Astrocyte of the hippocampus (primary cell): ENCODE measurements at regions not wholly inside any gene's neighbourhood (a gene's known extent, or its start where the extent isn't known, plus 50 kb on each side); places are given as distances from the start of the nearest gene placed in this dataset.

Experiments
- DNase-seq: peaks from one replicate; pipeline ENCODE4 v3.0.0; 2011; ENCODE audit warnings: low read depth, low spot score

DNA sequence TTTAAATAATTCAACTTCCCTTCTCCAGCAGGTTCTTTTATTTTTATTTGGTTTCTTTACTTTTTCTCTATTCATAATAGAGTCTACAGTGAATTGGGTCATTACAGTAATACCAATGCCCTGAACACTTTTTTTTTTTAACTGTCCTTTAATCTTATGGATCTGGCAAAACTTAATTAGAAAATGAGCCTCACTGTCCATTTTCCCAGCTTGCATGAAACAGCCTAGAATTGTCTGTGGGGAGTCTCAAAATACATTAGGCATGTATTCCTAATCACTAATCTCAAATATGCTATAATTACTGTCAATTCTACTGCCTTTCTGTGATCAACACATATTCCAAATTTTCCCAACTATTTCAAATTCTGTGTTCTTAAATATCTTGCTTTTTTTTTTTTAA lies 406.8 kb downstream of the ANXA1 start:
- no peak for DNase-seq

DNA sequence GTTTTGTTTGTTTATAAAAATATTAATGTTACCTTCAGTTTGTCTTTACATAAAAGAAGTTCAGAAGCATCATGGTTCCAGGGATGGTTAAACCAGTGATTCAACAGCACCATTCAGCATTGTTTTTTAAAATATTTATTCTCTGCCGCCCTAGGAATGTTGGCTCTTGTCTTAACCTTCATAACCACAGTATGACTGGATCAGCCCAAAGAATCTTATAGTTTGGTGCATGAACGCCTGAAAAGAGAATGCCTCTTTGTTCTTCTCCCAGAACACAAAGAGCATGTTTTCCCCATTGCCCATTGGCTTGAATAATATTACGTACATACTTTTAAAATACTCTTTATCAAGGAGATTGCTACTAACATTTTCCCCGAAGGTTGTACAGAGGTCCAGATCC lies 413.4 kb downstream of the ANXA1 start:
- DNase-seq, result peak; percentile 82

DNA sequence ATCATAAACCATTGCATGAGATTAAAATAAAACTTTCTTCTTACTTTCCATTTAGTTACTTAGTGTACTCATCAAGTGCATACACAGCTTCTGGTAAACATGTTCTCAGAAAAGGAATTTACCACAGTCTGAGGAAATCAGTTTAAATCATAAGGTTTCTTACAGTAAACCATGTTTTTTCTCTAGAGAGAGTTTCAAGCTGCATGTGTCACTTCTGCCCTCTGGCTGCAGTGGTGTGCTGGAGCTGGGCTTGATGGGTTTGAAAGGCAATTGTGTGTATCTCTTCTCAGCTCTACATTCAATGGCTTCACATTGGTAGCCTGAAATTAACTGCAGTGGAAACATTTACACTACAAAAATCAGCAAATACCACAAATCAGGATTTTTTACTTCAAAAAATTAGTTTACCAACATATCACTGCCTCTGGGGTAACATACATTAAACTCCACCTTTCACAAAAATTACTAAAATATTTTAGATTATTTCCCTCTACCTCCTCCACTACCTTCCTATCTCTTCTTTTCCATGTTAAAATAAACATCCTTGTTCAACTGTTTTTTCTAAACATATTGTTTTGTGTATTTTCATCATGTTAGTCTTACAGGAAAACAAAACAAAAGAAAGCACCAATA lies 414.3 kb downstream of the ANXA1 start:
- peak; percentile 83 for DNase-seq

DNA sequence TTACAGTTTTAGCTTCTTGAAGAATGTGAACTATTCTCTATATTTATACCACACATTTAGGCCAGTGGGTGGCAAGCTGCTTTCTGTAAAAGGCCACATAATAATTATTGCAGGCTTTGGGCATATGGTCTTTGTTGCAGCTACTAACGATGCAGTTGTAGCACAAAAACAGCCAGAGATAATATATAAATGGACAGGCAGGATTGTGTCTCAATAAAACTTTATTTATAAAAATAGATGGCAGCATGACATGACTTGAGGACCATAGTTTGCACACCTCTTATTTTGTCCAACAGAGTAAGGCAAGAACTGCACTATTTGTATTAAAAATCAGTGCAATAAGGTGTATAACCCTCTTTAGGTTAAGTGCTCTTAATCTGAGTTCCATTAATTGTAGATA lies 415.0 kb downstream of the ANXA1 start:
- no peak for DNase-seq

DNA sequence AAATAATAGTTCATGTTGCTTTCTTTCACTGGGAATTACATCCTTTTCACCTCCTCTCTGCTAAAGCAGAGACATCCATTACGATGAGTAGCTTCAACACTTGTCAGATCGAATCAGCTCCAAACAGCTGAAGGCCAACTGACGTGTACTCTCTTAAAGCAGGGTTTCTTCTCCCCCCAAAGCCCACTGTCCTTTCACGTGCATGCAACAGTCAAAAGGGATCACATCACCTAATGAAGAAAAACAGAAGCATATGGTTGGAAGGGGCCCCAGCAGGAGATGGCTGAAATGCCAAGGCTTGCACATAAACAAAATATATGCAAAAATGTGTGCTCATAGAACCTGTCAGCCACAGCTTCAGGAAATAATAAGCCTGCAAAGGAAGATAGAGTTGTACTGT lies 421.6 kb downstream of the ANXA1 start:
- no peak for DNase-seq

DNA sequence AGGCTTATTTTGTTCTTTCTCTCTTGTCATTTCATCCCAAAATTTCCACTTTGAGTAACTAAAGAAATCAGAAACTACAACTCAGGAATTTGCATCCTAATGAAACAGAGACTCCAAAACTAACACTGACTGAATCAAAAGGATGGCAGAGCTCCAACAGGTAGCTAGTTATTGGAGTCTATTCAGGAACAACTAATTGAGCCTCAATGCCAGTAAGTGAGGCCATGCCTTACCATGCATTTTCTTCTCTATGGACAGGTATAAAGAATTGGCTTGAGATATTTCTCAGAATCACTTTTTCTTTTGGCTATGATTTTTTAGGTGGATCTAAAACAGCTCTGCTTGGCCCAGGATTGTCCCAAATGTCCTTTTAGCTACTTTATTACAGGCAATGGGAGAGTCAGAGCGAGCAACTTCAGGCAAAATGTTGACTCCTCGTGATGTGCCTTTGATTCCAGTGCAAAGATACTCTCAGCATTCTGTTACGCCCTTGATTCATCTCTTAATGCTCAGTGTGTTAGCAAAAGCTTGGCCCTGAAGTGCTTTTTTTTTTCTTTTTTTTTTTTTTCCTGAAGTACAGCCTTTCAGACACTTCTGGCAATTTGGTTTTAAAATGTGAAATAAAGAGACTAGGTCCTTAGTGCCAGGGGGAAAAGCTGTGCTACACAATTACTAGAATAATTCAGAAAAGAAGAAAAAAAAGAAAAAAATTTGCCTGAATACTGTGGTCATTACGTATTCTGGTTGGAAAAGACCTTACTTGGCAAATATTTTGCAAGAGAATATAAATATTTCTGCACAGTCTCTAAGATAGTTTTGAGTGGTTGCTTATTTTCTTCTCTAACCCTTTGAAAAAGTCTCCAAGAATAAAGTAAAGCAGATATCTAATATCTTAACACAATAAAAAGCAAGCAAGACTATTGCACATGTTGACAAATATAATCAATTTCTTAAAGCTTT lies 423.7 kb downstream of the ANXA1 start:
- DNase-seq, result peak; percentile 21

DNA sequence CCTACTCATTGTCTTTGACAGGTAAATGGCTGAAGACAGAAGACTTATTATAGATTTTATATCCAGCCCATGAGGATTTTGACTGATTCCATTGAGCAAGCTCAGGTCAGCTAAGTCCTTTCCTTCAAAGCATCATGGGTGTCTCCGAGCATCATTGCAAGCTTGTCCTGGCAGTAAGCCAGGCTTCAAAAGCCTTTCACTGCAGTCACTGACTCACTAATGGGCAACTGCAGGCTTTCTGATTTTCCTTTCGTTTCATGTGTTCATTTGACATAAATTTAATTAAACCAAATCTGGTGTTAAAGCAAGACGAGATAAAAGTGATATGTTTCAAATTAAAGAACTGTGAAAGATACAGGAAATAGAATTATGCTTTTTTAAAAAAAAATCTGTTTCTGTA lies 426.2 kb downstream of the ANXA1 start:
- peak; percentile 89 for DNase-seq

DNA sequence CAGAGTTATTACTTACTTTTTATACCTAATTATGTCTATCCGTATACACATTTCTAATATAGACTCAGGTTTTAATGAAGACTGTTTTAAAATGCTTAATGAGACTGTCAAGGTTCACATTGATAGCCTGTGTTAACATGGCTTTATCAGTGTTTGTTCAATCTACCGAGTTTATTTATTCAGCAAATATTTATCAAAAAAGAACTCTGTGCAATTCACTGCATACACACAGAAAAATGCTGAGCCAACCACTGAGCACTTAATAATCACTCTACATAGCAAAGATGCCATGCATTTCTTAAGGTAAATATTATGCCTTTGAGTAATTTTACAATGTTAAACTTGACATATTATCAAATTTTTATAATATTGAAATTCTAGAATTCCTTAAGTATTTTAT lies 428.2 kb downstream of the ANXA1 start:
- no peak for DNase-seq

DNA sequence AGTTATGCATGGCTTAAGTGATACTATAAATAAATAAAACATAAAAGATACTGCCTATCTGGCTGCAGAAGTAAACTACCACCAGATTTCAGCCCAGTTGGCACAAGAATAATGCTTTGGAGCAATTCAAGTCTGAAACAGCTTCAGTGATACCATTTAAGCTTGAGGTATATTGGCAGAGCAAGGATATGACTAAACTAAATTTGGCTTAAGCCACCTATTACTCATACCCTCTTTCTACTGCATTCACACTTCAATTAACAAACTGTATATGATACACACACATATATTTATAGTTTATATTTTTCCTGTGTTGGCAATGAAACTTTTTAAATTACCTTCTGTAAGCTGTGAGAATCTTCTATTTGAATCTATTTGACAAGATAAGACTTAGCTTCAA lies 431.9 kb downstream of the ANXA1 start:
- DNase-seq, result peak; percentile 67

DNA sequence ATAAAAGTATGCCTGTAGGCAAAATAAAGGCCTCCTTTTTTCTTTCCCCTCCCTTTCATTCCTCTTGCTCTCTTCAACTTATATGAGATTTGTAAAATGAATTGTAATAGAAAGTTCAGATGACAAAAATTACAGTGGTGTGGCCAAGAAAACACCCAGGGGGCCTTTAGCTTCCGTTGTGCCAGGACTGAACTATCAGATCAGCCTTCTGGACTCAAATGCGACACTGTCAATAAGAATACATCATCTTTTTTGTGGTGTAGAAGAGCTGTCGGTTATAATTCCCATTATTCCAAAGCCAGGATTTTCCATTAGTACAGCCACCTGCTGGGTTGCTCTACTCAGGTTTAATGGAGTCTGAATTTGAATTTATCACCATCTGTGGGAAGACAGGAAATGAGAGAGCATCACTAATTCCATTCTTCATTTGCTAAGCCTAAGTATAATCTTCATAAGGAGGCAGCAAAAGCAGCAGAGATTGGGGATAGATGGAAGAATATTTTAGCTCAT lies 443.4 kb downstream of the ANXA1 start:
- DNase-seq, result no peak

DNA sequence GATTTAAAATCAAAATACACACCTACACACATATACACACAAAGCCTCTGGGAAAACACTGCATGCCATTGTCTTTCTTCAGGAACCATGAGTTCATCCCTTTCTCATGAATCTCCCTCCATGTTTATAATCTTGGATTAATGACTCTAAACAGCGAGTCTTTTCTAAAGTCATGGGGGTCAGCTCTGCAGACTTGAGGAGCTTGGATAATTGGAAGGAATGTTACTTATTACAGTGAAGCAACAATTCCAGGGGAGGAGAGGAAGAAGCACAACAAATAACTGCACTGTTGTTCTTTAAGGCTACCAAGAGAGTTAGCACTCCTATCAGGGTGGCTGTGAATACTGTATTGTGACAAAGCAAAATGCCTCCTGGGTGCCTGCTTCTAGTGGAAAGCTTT lies 444.7 kb downstream of the ANXA1 start:
- DNase-seq, result no peak

DNA sequence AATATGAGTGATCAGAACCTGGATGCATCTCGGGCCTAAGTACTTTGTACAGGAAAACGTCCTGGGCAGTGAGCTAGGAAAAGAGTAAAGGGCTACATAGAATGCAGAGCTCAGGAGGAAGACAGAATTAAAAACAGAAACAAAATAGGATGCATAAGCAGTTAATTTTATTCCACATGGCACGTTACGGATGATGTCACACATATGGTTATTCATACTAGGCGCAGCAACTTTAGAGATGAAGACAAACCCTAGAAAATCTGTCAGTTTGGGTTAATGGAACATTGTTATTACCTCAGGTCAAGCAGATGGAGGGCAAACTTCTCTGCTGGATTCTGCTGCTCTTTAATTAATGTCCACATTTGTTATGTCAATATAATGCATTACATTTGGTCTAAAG lies 445.4 kb downstream of the ANXA1 start:
- no peak for DNase-seq

DNA sequence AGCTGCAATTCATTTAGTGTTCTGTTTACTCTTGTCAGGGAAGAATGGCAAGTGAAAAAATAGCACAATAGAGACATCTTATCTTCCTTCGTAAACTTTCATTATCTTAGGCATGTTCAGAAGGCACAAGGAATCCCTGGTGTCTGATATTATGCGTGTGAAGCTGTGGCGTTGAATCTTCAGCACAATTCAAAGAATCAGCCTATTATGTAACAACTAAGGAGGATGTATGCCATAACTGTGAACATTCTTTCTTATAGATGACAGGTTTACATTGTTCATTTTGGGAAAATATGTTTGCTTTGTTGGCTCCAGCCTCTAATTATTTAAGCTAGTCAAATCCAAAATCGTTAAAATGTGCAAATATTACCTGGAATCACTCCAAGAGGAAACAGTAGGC lies 446.1 kb downstream of the ANXA1 start:
- DNase-seq, result no peak

DNA sequence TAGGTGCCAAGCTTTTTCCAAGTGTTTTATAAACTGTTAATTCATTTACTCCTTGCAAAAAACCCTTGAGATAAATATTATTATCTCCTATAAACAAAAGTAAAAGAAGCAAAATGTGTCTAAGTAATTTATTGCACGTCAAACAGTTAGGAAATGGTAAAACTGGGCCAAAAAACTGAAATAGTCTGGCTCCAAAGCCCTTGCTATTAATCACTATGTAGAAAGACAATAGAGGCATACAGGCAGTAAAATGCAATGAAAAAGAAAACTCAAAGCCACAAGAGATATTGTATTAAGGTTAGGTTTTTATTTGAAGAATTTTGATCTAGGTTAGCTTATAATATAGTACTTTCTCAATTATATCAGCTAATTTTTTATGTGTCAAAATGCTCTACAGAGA lies 457.7 kb downstream of the ANXA1 start:
- no peak for DNase-seq

DNA sequence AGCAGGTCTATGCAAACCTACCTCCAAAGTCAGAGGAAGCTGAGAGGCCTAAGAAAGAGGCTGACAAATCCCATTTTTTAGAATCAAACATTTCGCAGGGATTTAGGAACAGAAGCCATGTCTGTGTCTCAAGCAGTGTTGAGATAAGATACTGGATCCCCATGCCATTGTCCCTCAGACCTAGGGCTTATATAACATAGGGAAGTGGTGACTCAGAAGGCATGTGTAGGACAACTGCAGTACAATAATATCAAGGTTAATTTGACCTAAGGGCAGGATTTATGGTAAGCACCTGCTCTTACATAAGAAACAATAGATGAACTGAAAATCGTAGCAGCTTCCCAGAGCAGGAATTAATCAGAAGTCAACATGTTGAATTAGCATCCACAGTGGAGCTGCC lies 459.4 kb downstream of the ANXA1 start:
- no peak for DNase-seq

DNA sequence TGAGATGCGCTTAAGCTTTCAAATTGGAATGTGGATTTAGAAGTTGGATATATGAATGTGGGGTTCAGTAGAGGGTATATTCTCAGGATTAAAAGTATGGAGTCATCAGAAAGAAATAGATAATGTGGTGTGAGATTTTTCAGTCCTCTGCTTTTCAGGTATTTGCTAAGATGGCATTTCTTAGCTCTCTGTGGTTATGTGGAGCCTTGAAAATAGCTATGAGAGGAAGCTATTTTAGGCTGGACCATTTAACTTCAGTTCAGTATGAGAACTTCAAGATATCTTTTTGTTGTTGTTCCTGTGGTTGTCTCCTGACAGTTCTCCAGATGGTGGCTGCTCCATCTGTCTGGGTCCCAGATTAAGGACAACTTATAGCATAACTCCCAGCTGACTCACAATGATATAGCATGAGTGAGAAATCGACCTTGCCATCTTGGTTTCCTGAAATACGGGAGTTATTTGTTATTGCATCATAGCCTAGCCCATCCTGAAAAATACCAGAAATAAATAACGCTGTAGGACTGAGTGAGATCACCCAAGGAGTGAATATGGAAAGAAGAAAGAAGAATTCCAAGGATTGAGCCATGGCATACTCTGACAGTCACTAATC lies 461.5 kb downstream of the ANXA1 start:
- DNase-seq, result peak; percentile 49

DNA sequence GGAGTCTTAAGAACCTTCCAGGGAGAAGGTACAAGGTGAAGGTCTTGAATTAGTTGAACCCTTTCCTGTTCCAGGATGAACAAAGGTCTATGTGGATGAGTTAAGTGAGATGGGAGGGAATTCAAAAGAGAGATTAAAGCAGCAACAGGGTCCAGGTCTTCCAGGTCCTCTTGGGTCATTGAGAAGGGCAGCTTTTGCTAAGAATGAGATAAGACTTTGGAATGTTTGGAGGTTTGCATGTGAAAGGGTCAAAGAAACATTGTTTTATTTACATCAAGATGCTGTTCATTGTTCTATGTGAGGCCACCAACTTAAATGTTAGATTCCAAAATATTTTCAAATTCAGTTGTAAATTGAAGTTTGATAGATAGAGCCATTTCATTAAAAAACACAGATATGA lies 463.9 kb downstream of the ANXA1 start:
- DNase-seq, result no peak

DNA sequence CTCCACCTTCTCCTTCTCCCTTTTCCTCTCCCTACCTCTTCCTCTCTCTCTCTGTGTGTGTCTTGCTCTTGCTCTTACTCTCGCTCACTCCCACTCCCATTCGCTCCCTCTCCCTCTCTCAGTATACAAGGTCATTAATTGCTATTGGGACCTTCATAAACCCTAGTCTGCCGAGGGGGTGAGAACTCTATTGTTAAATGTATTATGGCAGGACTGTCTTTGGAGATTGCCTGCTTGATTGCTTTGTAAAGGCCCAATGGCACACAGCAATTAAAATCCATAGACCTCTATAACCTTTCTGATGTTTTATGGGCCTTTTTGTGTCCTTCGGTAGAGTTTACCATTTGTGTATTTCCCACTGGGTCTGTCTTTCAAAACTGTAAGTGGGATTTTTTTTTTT lies 465.9 kb downstream of the ANXA1 start:
- DNase-seq, result no peak

DNA sequence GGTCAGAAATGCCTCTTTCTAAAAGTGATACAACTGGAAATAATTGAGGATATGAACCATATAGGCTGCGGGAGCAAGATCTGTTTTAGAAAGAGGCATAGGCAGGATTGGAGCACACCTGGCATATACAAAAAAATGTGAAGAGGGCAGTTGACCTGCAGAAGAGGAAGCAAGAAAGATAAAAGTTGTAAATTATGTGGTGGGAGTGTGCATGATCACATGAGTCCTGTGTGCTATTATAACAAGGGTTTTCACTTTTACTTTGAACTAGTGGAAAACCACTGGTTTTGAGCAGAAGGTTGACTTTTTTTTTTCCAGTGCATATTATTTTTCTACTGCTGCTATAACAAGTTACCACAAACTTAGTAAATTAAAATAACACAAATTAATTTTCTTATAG lies 489.3 kb downstream of the ANXA1 start:
- DNase-seq, result no peak

DNA sequence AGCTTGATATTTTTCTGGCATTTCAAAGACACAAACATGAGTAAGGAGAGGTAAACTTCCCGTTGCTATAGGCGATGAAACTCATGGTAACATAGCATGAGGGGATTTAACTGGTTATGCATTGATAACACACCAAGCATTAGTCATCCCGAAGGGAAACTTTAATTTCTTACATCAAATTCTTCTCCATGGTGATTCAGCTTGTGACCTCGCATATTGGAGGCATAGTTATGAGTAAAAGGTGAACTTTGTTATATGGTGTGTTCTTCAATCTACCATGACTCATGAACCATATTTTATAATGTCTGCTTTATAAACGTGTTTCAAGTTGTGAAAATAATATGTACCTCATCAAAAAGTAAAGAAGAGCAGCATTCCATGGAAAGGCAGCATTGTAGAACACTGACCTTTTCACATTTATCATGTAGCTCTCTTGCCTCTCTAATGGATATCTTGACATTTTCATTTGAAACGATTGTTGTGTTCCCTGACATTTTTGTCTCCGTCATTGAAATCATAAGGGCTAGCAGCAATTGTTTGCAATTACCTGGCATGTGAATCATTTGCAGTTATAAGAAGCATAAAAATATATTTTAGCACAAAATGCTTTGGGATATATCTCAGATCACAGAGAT lies 491.8 kb downstream of the ANXA1 start:
- DNase-seq, result peak; percentile 26

DNA sequence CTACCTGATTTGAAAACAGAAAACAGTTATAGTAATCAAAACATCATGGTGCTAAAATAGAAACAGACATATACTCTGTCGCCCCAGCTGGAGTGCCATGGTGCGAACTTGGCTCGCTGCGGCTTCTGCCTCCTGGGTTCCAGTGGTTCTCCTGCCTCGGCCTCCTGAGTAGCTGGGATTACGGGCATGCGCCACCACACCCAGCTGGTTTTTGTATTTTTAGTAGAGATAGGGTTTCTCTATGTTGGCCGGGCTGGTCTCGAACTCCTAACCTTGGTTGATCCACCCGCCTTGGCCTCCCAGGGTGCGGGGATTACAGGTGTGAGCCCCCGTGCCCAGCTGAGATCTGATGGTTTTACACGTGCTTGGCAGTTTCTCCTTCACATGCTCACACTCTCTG lies 495.9 kb downstream of the ANXA1 start:
- no peak for DNase-seq

DNA sequence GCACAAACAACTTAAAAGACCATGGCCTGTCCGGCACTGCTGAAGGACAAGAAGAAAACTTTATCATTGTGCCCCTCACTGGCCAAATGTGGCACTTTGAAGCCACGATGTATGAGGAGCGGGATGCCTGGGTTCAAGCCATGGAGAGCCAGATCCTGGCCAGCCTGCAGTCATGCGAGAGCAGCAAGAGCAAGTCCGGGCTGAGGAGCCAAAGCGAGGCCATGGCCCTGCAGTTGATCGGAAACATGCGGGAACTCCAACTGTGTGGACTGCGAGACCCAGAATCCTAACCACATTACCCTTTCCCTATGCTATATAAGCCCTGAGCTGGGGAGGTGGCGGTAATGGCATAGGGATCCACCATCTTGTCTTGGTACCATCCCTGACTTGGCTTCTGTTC lies 497.9 kb downstream of the ANXA1 start:
- no peak for DNase-seq
